Psoas muscle (tissue), 7 donors: ENCODE measurements at regions not wholly inside any gene's neighbourhood (a gene's known extent, or its start where the extent isn't known, plus 50 kb on each side); places are given as distances from the start of the nearest gene placed in this dataset.

Experiments
- ATAC-seq, 4 donors: fragments of 200-7000 bp; cut with Tn5 transposase; one replicate each; pipeline ENCODE4 v1.9.1; 2020; ENCODE audit warnings: moderate library complexity in 3 of 4, mild to moderate bottlenecking in 2 of 4
- DNase-seq, 2 donors: peaks; one replicate each; pipeline ENCODE4 v3.0.0-alpha.2; 2020
- H3K27ac ChIP-seq: fragments of 200-600 bp; one replicate; pipeline ENCODE4 v1.8.0; 2022
- H3K27me3 ChIP-seq, 3 donors: fragments of 200-600 bp in 1 of 3; one replicate each; pipeline versions ENCODE4 v1.6.1 to v1.8.0; 2013 to 2022; ENCODE audit warnings: low read length in 2 of 3, mild to moderate bottlenecking in 2 of 3, moderate library complexity in 1 of 3; ENCODE audit not compliant: insufficient read depth in 3 of 3
- H3K36me3 ChIP-seq, 2 donors: fragments of 200-600 bp in 1 of 2; one replicate each; pipeline versions ENCODE4 v1.6.1 to v1.8.0; 2013 to 2022; ENCODE audit warnings: low read depth in 1 of 2, mild to moderate bottlenecking in 1 of 2, moderate library complexity in 1 of 2; ENCODE audit not compliant: insufficient read depth in 1 of 2
- H3K4me1 ChIP-seq: fragments of 200-600 bp; one replicate; pipeline ENCODE4 v1.8.0; 2022
- H3K4me3 ChIP-seq: fragments of 200-600 bp; one replicate; pipeline ENCODE4 v1.8.0; 2022; ENCODE audit warnings: mild to moderate bottlenecking
- H3K9me3 ChIP-seq: fragments of 200-600 bp; one replicate; pipeline ENCODE4 v1.8.0; 2022
- WGBS, 3 donors: extraction: QIAGEN DNeasy Blood & Tissue Kit; methylation state at CpG; one replicate each; pipeline versions ENCODE4 v1.1.6 to v1.1.7; 2013; 5-methylcytosine and 5-hydroxymethylcytosine counted together
- intact Hi-C, 2 donors: fragments of 100-400 bp; cut with DNase I; formaldehyde crosslinking; loops; one replicate each; pipeline versions ENCODE4 v1.11.0 to v1.14.2; 2022
- TF ChIP-seq, protein P1 (sequence below): fragments of 200-600 bp; IDR thresholded peaks from one replicate; pipeline ENCODE4 v1.8.0; 2022; ENCODE audit warnings: antibody characterized with exemption
- donor health status: healthy with polysubstance abuse.
- donor health status: DM: no; HTN: no; CAD: no; lungs with moderate emphysema.
- donor health status: Bipolar disorder and iron deficiency.
- donor health status: healthy.
- donor health status: DM: yes; HTN: yes; CAD: no.
- donor health status: DM: no; HTN: no; CAD: no.
- donor health status: DM: yes; HTN: yes; CAD: no.

- ATAC-seq (no peak), DNase-seq (no peak)
- Histone ChIP-seq H3K27ac (no peak overlapping the region), H3K4me1 (no peaks in the 10 kb centered on the region), H3K9me3 (no peaks in the 10 kb centered on the region), H3K27me3 (no peaks in the 10 kb centered on the region), H3K36me3 (no peaks in the 10 kb centered on the region), H3K4me3 (no peak overlapping the region)
- intact Hi-C loops: no loop called here
- TF ChIP-seq, protein P1, sequence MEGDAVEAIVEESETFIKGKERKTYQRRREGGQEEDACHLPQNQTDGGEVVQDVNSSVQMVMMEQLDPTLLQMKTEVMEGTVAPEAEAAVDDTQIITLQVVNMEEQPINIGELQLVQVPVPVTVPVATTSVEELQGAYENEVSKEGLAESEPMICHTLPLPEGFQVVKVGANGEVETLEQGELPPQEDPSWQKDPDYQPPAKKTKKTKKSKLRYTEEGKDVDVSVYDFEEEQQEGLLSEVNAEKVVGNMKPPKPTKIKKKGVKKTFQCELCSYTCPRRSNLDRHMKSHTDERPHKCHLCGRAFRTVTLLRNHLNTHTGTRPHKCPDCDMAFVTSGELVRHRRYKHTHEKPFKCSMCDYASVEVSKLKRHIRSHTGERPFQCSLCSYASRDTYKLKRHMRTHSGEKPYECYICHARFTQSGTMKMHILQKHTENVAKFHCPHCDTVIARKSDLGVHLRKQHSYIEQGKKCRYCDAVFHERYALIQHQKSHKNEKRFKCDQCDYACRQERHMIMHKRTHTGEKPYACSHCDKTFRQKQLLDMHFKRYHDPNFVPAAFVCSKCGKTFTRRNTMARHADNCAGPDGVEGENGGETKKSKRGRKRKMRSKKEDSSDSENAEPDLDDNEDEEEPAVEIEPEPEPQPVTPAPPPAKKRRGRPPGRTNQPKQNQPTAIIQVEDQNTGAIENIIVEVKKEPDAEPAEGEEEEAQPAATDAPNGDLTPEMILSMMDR: peak; percentile 15
- 20 to 28% (median 26%) methylated on average over 6 of the region's 6 CpGs for WGBS, 3 donors
Measured at GRCh38 chr5:30040488-30041118, 1152.9 kb upstream of the CDH6 start.

- DNase-seq (no peak), ATAC-seq (no peak)
- Histone ChIP-seq H3K27me3 (no peaks in the 10 kb centered on the region), H3K4me3 (no peak overlapping the region), H3K27ac (no peak overlapping the region), H3K4me1 (no peaks in the 10 kb centered on the region), H3K36me3 (no peaks in the 10 kb centered on the region), H3K9me3 (no peaks in the 10 kb centered on the region)
- TF ChIP-seq, protein P1: no peak
- intact Hi-C loops: no loop called here
Measured at GRCh38 chr5:30039379-30039778, 1154.1 kb upstream of the CDH6 start.

- Histone ChIP-seq H3K27ac (no peak overlapping the region), H3K36me3 (no peaks in the 10 kb centered on the region), H3K27me3 (no peaks in the 10 kb centered on the region), H3K4me1 (no peaks in the 10 kb centered on the region), H3K4me3 (no peak overlapping the region), H3K9me3 (no peaks in the 10 kb centered on the region)
- WGBS, 3 donors: 59 to 72% (median 59%) methylated on average over 2 of the region's 2 CpGs
- ATAC-seq (no peak), DNase-seq (no peak)
- TF ChIP-seq, protein P1: no peak
- intact Hi-C loops: loop anchor here in 1 of 2 donors (5.0 kb wide), 1 partner anchor 1808 kb away; no protein-coding TSS in a partner anchor
Measured at GRCh38 chr5:30034870-30035269, 1158.6 kb upstream of the CDH6 start.

- DNase-seq: no peak
- TF ChIP-seq, protein P1: no peak
- no peak for ATAC-seq
- Histone ChIP-seq H3K4me3 (no peak overlapping the region), H3K9me3 (no peaks in the 10 kb centered on the region), H3K27me3 (no peaks in the 10 kb centered on the region), H3K4me1 (no peaks in the 10 kb centered on the region), H3K27ac (no peak overlapping the region), H3K36me3 (no peaks in the 10 kb centered on the region)
- 68 to 79% (median 71%) methylated on average over 2 of the region's 2 CpGs for WGBS, 3 donors
- intact Hi-C loops: loop anchor here in 1 of 2 donors (5.0 kb wide), 1 partner anchor 1803 kb away; no protein-coding TSS in a partner anchor
Measured at GRCh38 chr5:30030101-30030500, 1163.4 kb upstream of the CDH6 start.

GRCh38 chr5:30001826-30002225, 1191.7 kb upstream of the CDH6 start:
- H3K27ac ChIP-seq: no peak overlapping the region
- TF ChIP-seq, protein P1: no peak
- H3K9me3 ChIP-seq: no peaks in the 10 kb centered on the region
- DNase-seq: no peak
- ATAC-seq: no peak
- WGBS, 3 donors: 53 to 61% (median 58%) methylated on average over 2 of the region's 2 CpGs
- no peaks in the 10 kb centered on the region for H3K4me1 ChIP-seq
- H3K4me3 ChIP-seq: no peak overlapping the region
- no peaks in the 10 kb centered on the region for H3K27me3 ChIP-seq
- no peaks in the 10 kb centered on the region for H3K36me3 ChIP-seq
- intact Hi-C loops: no loop called here
